H9 (cell line): ENCODE measurements at regions not wholly inside any gene's neighbourhood (a gene's known extent, or its start where the extent isn't known, plus 50 kb on each side); places are given as distances from the start of the nearest gene placed in this dataset.

Experiments
- DNase-seq: peaks from one replicate; pipeline ENCODE4 v3.0.0-alpha.2; 2017
- H2AFZ ChIP-seq: one replicate; pipeline ENCODE4 v1.6.1; 2013; ENCODE audit warnings: mild to moderate bottlenecking, low read length, control low read depth, moderate library complexity
- H2AK5ac ChIP-seq: 2 replicates; pipeline ENCODE4 v1.6.1; 2013; ENCODE audit warnings: low read length, control low read depth, mixed read lengths; ENCODE audit not compliant: insufficient read length
- H2BK120ac ChIP-seq: one replicate; pipeline ENCODE4 v1.6.1; 2013; ENCODE audit warnings: low read depth, mild to moderate bottlenecking, low read length, control low read depth, inconsistent platforms; ENCODE audit not compliant: poor library complexity, severe bottlenecking
- H2BK12ac ChIP-seq: 2 replicates; pipeline ENCODE4 v1.6.1; 2013; ENCODE audit warnings: low read length, control low read depth, mixed read lengths, low read depth; ENCODE audit not compliant: insufficient read length
- H2BK15ac ChIP-seq: 2 replicates; pipeline ENCODE4 v1.6.1; 2013; ENCODE audit warnings: low read depth, low read length, control low read depth
- H2BK20ac ChIP-seq: one replicate; pipeline ENCODE4 v1.6.1; 2013; ENCODE audit warnings: low read depth, mild to moderate bottlenecking, low read length, control low read depth, inconsistent platforms; ENCODE audit not compliant: poor library complexity, severe bottlenecking
- H2BK5ac ChIP-seq: 2 replicates; pipeline ENCODE4 v1.6.1; 2013; ENCODE audit warnings: low read length, control low read depth, mixed read lengths; ENCODE audit not compliant: insufficient read length
- H3K14ac ChIP-seq: 2 replicates; pipeline ENCODE4 v1.6.1; 2013; ENCODE audit warnings: low read length, control low read depth; ENCODE audit not compliant: insufficient read depth
- H3K18ac ChIP-seq: 2 replicates; pipeline ENCODE4 v1.6.1; 2013; ENCODE audit warnings: low read depth, mild to moderate bottlenecking, mixed read lengths, low read length, control low read depth; ENCODE audit not compliant: insufficient read length
- H3K23ac ChIP-seq: 2 replicates; pipeline ENCODE4 v1.6.1; 2013; ENCODE audit warnings: low read length, control low read depth, mixed read lengths, low read depth; ENCODE audit not compliant: insufficient read length
- H3K23me2 ChIP-seq: 2 replicates; pipeline ENCODE4 v1.6.1; 2013; ENCODE audit warnings: low read depth, mild to moderate bottlenecking, mixed read lengths, low read length, control low read depth; ENCODE audit not compliant: insufficient read length, poor library complexity, severe bottlenecking
- H3K27ac ChIP-seq: 2 replicates; pipeline ENCODE4 v1.5.1; 2013; ENCODE audit warnings: low read length, control low read depth, mixed read lengths, low read depth; ENCODE audit not compliant: insufficient read length
- H3K27me3 ChIP-seq: 2 replicates; pipeline ENCODE4 v1.6.1; 2013; ENCODE audit warnings: low read length, control low read depth, inconsistent platforms; ENCODE audit not compliant: insufficient read depth
- H3K4ac ChIP-seq: 2 replicates; pipeline ENCODE4 v1.6.1; 2013; ENCODE audit warnings: low read depth, mild to moderate bottlenecking, control low read depth, inconsistent platforms, low read length, moderate library complexity
- H3K4me1 ChIP-seq: 2 replicates; pipeline ENCODE4 v1.6.1; 2013; ENCODE audit warnings: low read length, control low read depth, inconsistent platforms; ENCODE audit not compliant: insufficient read depth
- H3K4me2 ChIP-seq: 2 replicates; pipeline ENCODE4 v1.6.1; 2013; ENCODE audit warnings: low read length, control low read depth, mixed read lengths; ENCODE audit not compliant: insufficient read length, insufficient read depth
- H3K56ac ChIP-seq: 2 replicates; pipeline ENCODE4 v1.6.1; 2013; ENCODE audit warnings: low read depth, mild to moderate bottlenecking, mixed read lengths, low read length, control low read depth; ENCODE audit not compliant: insufficient read length
- H3K79me1 ChIP-seq: 2 replicates; pipeline ENCODE4 v1.6.1; 2013; ENCODE audit warnings: low read depth, mild to moderate bottlenecking, moderate library complexity, low read length, control low read depth, inconsistent platforms; ENCODE audit not compliant: insufficient read depth, poor library complexity, severe bottlenecking
- H3K79me2 ChIP-seq: 2 replicates; pipeline ENCODE4 v1.6.1; 2013; ENCODE audit warnings: low read length, control low read depth, inconsistent platforms; ENCODE audit not compliant: insufficient read depth
- H3K9ac ChIP-seq: 2 replicates; pipeline ENCODE4 v1.6.1; 2013; ENCODE audit warnings: low read length, control low read depth, mixed read lengths; ENCODE audit not compliant: insufficient read length; ENCODE audit errors: extremely low read depth
- H3K9me3 ChIP-seq: one replicate; pipeline ENCODE4 v1.6.1; 2013; ENCODE audit warnings: low read depth, low read length, inconsistent platforms; ENCODE audit not compliant: control insufficient read depth
- H3T11ph ChIP-seq: one replicate; pipeline ENCODE4 v1.6.1; 2013; ENCODE audit warnings: mild to moderate bottlenecking, low read length, control low read depth, inconsistent platforms
- H4K20me1 ChIP-seq: one replicate; pipeline ENCODE4 v1.6.1; 2013; ENCODE audit not compliant: control insufficient read depth, insufficient read length, insufficient read depth
- H4K5ac ChIP-seq: 2 replicates; pipeline ENCODE4 v1.6.1; 2013; ENCODE audit warnings: low read depth, mild to moderate bottlenecking, mixed read lengths, low read length, control low read depth; ENCODE audit not compliant: insufficient read length
- H4K8ac ChIP-seq: replicated peaks from 2 replicates; pipeline ENCODE4 v1.6.1; 2013; ENCODE audit warnings: low read length, control low read depth, mixed read lengths, low read depth; ENCODE audit not compliant: insufficient read length
- H4K91ac ChIP-seq: 2 replicates; pipeline ENCODE4 v1.6.1; 2013; ENCODE audit warnings: low read depth, mild to moderate bottlenecking, moderate library complexity, mixed read lengths, low read length, control low read depth; ENCODE audit not compliant: insufficient read length
- H3K27ac Mint-ChIP-seq, 3 experiments: 2 replicates in 2 of 3; 3 replicates in 1 of 3; pipeline ENCODE4 v1.8.0; 2020 to 2021; ENCODE audit warnings: mixed read lengths in 3 of 3, mild to moderate bottlenecking in 1 of 3, moderate library complexity in 1 of 3
- H3K27me3 Mint-ChIP-seq: 2 replicates; pipeline ENCODE4 v1.8.0; 2021; ENCODE audit warnings: low read depth, mild to moderate bottlenecking, moderate library complexity, mixed read lengths
- H3K36me3 Mint-ChIP-seq, 3 experiments: 2 replicates in 2 of 3; 3 replicates in 1 of 3; pipeline ENCODE4 v1.8.0; 2020 to 2021; ENCODE audit warnings: low read depth in 3 of 3, mixed read lengths in 3 of 3; ENCODE audit not compliant: insufficient read depth in 1 of 3
- H3K4me1 Mint-ChIP-seq, 2 experiments: 2 replicates each; pipeline ENCODE4 v1.8.0; 2020; ENCODE audit warnings: mixed read lengths in 2 of 2
- H3K4me3 Mint-ChIP-seq, 2 experiments: 2 replicates in 1 of 2; 3 replicates in 1 of 2; pipeline ENCODE4 v1.8.0; 2020 to 2021; ENCODE audit warnings: mild to moderate bottlenecking in 2 of 2, mixed read lengths in 2 of 2, moderate library complexity in 1 of 2
- H3K9me3 Mint-ChIP-seq, 2 experiments: 2 replicates in 1 of 2; 3 replicates in 1 of 2; pipeline ENCODE4 v1.8.0; 2020; ENCODE audit warnings: mild to moderate bottlenecking in 2 of 2, mixed read lengths in 2 of 2, moderate library complexity in 1 of 2
- WGBS: extraction: QIAGEN DNeasy Blood & Tissue Kit; methylation state at CpG from one replicate; pipeline ENCODE4 v1.1.7; 2013; ENCODE audit warnings: missing lambda C conversion rate, low lambda C conversion rate, mixed read lengths; ENCODE audit not compliant: insufficient read length; ENCODE audit errors: extremely low coverage; 5-methylcytosine and 5-hydroxymethylcytosine counted together
- TF ChIP-seq, protein P1 (sequence below): fragments of 200-600 bp; sonication (generic); conservative IDR thresholded peaks from 3 replicates; pipeline ENCODE4 v1.8.0; 2021; ENCODE audit warnings: antibody characterized with exemption, mild to moderate bottlenecking

DNA sequence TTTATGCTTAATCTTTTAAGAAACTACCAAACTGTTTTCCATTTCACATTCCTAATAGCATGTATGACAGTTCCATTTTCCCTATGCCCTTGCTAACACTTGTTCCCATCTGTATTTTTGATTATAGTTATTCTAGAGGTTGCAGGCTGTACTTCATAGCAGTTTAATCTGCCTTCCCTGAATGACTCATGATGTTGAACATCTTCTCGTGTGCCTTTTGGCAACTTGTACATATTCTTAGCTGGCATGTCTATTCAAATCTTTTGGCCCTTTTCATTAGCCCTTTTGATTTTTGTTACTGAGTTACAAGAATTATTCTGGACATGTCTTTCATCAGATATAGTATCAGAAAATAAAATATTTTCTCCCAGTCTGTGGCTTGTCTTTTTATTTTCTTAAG, 320.3 kb downstream of the DIRAS2 start:
- Histone ChIP-seq H2BK15ac (no peak overlapping the region), H2BK20ac (no peak overlapping the region), H3K23ac (no peak overlapping the region), H3K4me2 (no peak overlapping the region), H3T11ph (no peak overlapping the region), H2AFZ (no peak overlapping the region), H4K20me1 (no peaks in the 10 kb centered on the region), H3K4ac (no peak overlapping the region), H4K91ac (no peak overlapping the region), H3K9me3 (no peaks in the 10 kb centered on the region), H3K27ac (no peak overlapping the region), H3K18ac (no peak overlapping the region), H3K27me3 (no peaks in the 10 kb centered on the region), H3K14ac (no peak overlapping the region), H3K56ac (no peak overlapping the region), H2BK5ac (no peak overlapping the region), H4K5ac (no peak overlapping the region), H3K9ac (no peak overlapping the region), H4K8ac (no peak overlapping the region), H3K79me1 (no peaks in the 10 kb centered on the region), H2BK12ac (no peak overlapping the region), H3K79me2 (no peaks in the 10 kb centered on the region), H2AK5ac (no peak overlapping the region), H3K4me1 (peaks cover 3% of the 10 kb centered on the region; the same call in 1 of the 2 replicates), H2BK120ac (no peak overlapping the region), H3K23me2 (no peaks in the 10 kb centered on the region)
- TF ChIP-seq, protein P1, sequence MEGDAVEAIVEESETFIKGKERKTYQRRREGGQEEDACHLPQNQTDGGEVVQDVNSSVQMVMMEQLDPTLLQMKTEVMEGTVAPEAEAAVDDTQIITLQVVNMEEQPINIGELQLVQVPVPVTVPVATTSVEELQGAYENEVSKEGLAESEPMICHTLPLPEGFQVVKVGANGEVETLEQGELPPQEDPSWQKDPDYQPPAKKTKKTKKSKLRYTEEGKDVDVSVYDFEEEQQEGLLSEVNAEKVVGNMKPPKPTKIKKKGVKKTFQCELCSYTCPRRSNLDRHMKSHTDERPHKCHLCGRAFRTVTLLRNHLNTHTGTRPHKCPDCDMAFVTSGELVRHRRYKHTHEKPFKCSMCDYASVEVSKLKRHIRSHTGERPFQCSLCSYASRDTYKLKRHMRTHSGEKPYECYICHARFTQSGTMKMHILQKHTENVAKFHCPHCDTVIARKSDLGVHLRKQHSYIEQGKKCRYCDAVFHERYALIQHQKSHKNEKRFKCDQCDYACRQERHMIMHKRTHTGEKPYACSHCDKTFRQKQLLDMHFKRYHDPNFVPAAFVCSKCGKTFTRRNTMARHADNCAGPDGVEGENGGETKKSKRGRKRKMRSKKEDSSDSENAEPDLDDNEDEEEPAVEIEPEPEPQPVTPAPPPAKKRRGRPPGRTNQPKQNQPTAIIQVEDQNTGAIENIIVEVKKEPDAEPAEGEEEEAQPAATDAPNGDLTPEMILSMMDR = no peak
- H3K9me3 Mint-ChIP-seq = no peaks in the 10 kb centered on the region
- H3K27ac Mint-ChIP-seq = no peak overlapping the region
- no peaks in the 10 kb centered on the region for H3K27me3 Mint-ChIP-seq
- peaks cover 3 to 5% of the 10 kb centered on the region in 2 experiments for H3K4me1 Mint-ChIP-seq
- no peak overlapping the region for H3K4me3 Mint-ChIP-seq
- WGBS = no CpG with 5 or more reads among the region's 1 CpG
- H3K36me3 Mint-ChIP-seq = no peaks in the 10 kb centered on the region
- DNase-seq = no peak
